ENCODE measurements at regions not wholly inside any gene's neighbourhood (a gene's known extent, or its start where the extent isn't known, plus 50 kb on each side); places are given as distances from the start of the nearest gene placed in this dataset.

- TF ChIP-seq CTCF (IDR thresholded peaks at IDR 0.05) (no peak), POLR2AphosphoS5 (IDR thresholded peaks at IDR 0.05; ENCODE audit: insufficient read depth in 1 of 2, low read depth in 1 of 2) (no peak)
Measured at GRCh38 chr13:103598671-103599070, 532.5 kb upstream of the SLC10A2 start.

Data from vagina (tissue), 2 donors.